ENCODE measurements at regions not wholly inside any gene's neighbourhood (a gene's known extent, or its start where the extent isn't known, plus 50 kb on each side); places are given as distances from the start of the nearest gene placed in this dataset.

DNA sequence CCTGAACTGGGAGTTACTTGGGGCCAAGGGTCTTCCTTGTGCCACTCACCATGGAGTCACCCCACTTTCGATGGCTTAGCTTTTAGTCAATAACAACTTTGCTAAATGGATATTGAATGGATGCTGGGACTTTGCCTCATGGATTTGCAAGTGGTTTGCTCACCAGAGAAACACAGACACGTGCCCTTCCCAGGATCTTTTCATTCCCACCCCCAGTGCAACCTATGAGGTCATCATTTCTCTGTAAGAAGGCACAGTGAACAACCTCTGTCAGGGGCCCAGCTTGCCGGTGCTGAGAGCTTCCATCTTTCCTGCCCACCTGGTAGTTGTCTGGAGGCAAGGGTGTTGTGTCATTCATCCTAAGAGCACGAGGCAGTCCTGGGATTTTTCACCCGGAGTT, 256.8 kb upstream of the PMEPA1 start:
- Histone ChIP-seq H3K27ac (peak overlapping the region in 1 of 2 experiments; percentile 36; a peak in 1 of 6 replicates), H3K4me3 (no peak overlapping the region), H3K4me2 (no peak overlapping the region), H3K9me3 (no peaks in the 10 kb centered on the region), H3K4me1 (no peaks in the 10 kb centered on the region)
- CTCF ChIA-PET: interaction anchor here (0.7 to 1.0 kb wide), 3 partner anchors 11 to 257 kb away, joined by 3 read pairs; partner anchors contain the start of gene PMEPA1
- FAIRE-seq: no peak
- no peak for DNase-seq (ENCODE audit: low read depth in 1 of 2, low spot score in 1 of 2)
- no peak for ATAC-seq
- POLR2A ChIA-PET: no interaction called here
- WGBS (ENCODE audit: missing lambda C conversion rate): 57% methylated on average over 5 of the region's 5 CpGs
- no peak for TF ChIP-seq TFCP2L1 (CRISPR knock-in tag; IDR thresholded peaks at IDR 0.05)
- no peak for TF ChIP-seq POLR2A (IDR thresholded peaks at IDR 0.05; ENCODE audit: low read length)
- TF ChIP-seq BCL3 (IDR thresholded peaks at IDR 0.05): no peak
- TF ChIP-seq HOXB13 (CRISPR knock-in tag; IDR thresholded peaks at IDR 0.05; ENCODE audit: low read depth): no peak
- no peak for TF ChIP-seq EP300 (IDR thresholded peaks at IDR 0.05)

DNA sequence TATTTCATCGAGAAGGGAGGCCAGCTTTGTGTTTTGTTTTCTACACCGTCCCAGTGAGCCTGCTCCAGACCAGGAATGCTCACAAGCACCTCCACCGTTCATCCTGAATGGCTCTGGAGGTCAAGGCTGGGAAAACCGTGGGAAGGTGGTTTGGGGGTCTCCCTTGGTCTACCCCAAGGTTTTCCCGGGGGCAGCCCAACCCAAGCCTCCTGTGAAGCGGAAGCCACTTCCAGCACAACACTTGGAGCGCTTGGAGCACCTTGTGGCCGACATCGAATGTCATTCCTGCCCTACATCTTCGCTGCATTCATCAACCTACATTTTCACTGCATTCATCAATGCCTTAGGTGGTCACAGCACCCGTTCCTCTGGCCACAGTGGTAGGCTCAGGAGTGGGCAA, 255.6 kb upstream of the PMEPA1 start:
- Histone ChIP-seq H3K9me3 (no peaks in the 10 kb centered on the region), H3K4me2 (no peak overlapping the region), H3K4me1 (no peaks in the 10 kb centered on the region), H3K27ac (peak overlapping the region in 1 of 2 experiments; percentile 34; a peak in 1 of 6 replicates), H3K4me3 (no peak overlapping the region)
- DNase-seq (ENCODE audit: low read depth in 1 of 2, low spot score in 1 of 2) (no peak), FAIRE-seq (no peak), ATAC-seq (no peak)
- 58% methylated on average over 11 of the region's 11 CpGs for WGBS (ENCODE audit: missing lambda C conversion rate)
- POLR2A ChIA-PET: no interaction called here
- TF ChIP-seq GATA3 (IDR thresholded peaks at IDR 0.05; ENCODE audit: borderline replicate concordance): no peak
- TF ChIP-seq RARB (CRISPR knock-in tag; IDR thresholded peaks at IDR 0.05): no peak
- no peak for TF ChIP-seq ATOH8 (CRISPR knock-in tag; IDR thresholded peaks at IDR 0.05; ENCODE audit: low read depth)
- TF ChIP-seq JUNB (IDR thresholded peaks at IDR 0.05): no peak
- TF ChIP-seq BHLHE40 (IDR thresholded peaks at IDR 0.05; ENCODE audit: low read depth, low read length): no peak
- TF ChIP-seq EP300 (IDR thresholded peaks at IDR 0.05): no peak
- no peak for TF ChIP-seq BCL3 (IDR thresholded peaks at IDR 0.05)
- TF ChIP-seq RFX5 (IDR thresholded peaks at IDR 0.05): no peak
- no peak for TF ChIP-seq ZNF302 (CRISPR knock-in tag; IDR thresholded peaks at IDR 0.05)
- no peak for TF ChIP-seq HEYL (CRISPR knock-in tag; IDR thresholded peaks at IDR 0.05)
- TF ChIP-seq ZC3H11A (IDR thresholded peaks at IDR 0.05): no peak
- TF ChIP-seq, protein P1, sequence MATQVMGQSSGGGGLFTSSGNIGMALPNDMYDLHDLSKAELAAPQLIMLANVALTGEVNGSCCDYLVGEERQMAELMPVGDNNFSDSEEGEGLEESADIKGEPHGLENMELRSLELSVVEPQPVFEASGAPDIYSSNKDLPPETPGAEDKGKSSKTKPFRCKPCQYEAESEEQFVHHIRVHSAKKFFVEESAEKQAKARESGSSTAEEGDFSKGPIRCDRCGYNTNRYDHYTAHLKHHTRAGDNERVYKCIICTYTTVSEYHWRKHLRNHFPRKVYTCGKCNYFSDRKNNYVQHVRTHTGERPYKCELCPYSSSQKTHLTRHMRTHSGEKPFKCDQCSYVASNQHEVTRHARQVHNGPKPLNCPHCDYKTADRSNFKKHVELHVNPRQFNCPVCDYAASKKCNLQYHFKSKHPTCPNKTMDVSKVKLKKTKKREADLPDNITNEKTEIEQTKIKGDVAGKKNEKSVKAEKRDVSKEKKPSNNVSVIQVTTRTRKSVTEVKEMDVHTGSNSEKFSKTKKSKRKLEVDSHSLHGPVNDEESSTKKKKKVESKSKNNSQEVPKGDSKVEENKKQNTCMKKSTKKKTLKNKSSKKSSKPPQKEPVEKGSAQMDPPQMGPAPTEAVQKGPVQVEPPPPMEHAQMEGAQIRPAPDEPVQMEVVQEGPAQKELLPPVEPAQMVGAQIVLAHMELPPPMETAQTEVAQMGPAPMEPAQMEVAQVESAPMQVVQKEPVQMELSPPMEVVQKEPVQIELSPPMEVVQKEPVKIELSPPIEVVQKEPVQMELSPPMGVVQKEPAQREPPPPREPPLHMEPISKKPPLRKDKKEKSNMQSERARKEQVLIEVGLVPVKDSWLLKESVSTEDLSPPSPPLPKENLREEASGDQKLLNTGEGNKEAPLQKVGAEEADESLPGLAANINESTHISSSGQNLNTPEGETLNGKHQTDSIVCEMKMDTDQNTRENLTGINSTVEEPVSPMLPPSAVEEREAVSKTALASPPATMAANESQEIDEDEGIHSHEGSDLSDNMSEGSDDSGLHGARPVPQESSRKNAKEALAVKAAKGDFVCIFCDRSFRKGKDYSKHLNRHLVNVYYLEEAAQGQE (IDR thresholded peaks at IDR 0.05): no peak
- no peak for TF ChIP-seq FOSB (CRISPR knock-in tag; IDR thresholded peaks at IDR 0.05)
- no peak for TF ChIP-seq CBX2 (IDR thresholded peaks at IDR 0.05; ENCODE audit: borderline replicate concordance, low read depth)
- TF ChIP-seq MAZ (IDR thresholded peaks at IDR 0.05; ENCODE audit: borderline replicate concordance, low read depth, low read length): no peak
- no peak for TF ChIP-seq RCOR1 (IDR thresholded peaks at IDR 0.05; ENCODE audit: low read depth, low read length)
- TF ChIP-seq KDM1A (IDR thresholded peaks at IDR 0.05; ENCODE audit: low read depth): no peak
- CTCF ChIA-PET: interaction anchor here (0.9 kb wide), 1 partner anchor 215 kb away, joined by 3 read pairs; no protein-coding TSS in a partner anchor

All from A549 (cell line).